ENCODE measurements at regions not wholly inside any gene's neighbourhood (a gene's known extent, or its start where the extent isn't known, plus 50 kb on each side); places are given as distances from the start of the nearest gene placed in this dataset.

GRCh38 chr6:90654806-90655205 lies 67.9 kb upstream of the MAP3K7 start:
- TF ChIP-seq, protein P1, sequence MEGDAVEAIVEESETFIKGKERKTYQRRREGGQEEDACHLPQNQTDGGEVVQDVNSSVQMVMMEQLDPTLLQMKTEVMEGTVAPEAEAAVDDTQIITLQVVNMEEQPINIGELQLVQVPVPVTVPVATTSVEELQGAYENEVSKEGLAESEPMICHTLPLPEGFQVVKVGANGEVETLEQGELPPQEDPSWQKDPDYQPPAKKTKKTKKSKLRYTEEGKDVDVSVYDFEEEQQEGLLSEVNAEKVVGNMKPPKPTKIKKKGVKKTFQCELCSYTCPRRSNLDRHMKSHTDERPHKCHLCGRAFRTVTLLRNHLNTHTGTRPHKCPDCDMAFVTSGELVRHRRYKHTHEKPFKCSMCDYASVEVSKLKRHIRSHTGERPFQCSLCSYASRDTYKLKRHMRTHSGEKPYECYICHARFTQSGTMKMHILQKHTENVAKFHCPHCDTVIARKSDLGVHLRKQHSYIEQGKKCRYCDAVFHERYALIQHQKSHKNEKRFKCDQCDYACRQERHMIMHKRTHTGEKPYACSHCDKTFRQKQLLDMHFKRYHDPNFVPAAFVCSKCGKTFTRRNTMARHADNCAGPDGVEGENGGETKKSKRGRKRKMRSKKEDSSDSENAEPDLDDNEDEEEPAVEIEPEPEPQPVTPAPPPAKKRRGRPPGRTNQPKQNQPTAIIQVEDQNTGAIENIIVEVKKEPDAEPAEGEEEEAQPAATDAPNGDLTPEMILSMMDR (IDR thresholded peaks at IDR 0.05; ENCODE audit: low read length): no peak
- no peak for TF ChIP-seq EZH2 (optimal IDR thresholded peaks at IDR 0.05; ENCODE audit: low read depth, low read length)

All from MM.1S (cell line).